ENCODE measurements at regions not wholly inside any gene's neighbourhood (a gene's known extent, or its start where the extent isn't known, plus 50 kb on each side); places are given as distances from the start of the nearest gene placed in this dataset.

GRCh38 chr18:10315522-10315921 lies 138.9 kb upstream of the APCDD1 start:
- Mint-ChIP-seq H3K27ac (no peak overlapping the region), H3K36me3 (ENCODE audit: low read depth) (peaks cover 4% of the 10 kb centered on the region; the same call in 1 of the 2 replicates), H3K4me1 (ENCODE audit: low read depth) (peaks cover 17% of the 10 kb centered on the region), H3K4me3 (no peak overlapping the region), H3K9me3 (no peaks in the 10 kb centered on the region), H3K27me3 (ENCODE audit: insufficient read depth) (peaks cover 4% of the 10 kb centered on the region)
- no peak for TF ChIP-seq CTCF (IDR thresholded peaks at IDR 0.05)
- DNase-seq = no peak

- no peak for TF ChIP-seq CTCF (IDR thresholded peaks at IDR 0.05)
- no peak for DNase-seq
- Mint-ChIP-seq H3K27ac (no peak overlapping the region), H3K36me3 (ENCODE audit: low read depth) (peaks cover 4% of the 10 kb centered on the region; the same call in 1 of the 2 replicates), H3K27me3 (ENCODE audit: insufficient read depth) (peaks cover 4% of the 10 kb centered on the region), H3K9me3 (no peaks in the 10 kb centered on the region), H3K4me1 (ENCODE audit: low read depth) (peaks cover 24% of the 10 kb centered on the region), H3K4me3 (no peak overlapping the region)
Measured at GRCh38 chr18:10316778-10317177, 137.7 kb upstream of the APCDD1 start.

GRCh38 chr18:10317864-10318690 lies 136.4 kb upstream of the APCDD1 start:
- peaks cover 7% of the 10 kb centered on the region for H3K27me3 Mint-ChIP-seq (ENCODE audit: insufficient read depth)
- peaks cover 14% of the 10 kb centered on the region for H3K4me1 Mint-ChIP-seq (ENCODE audit: low read depth)
- H3K36me3 Mint-ChIP-seq (ENCODE audit: low read depth) = peaks cover 4% of the 10 kb centered on the region; the same call in 1 of the 2 replicates
- DNase-seq = no peak
- no peak overlapping the region for H3K27ac Mint-ChIP-seq
- no peak overlapping the region for H3K4me3 Mint-ChIP-seq
- no peaks in the 10 kb centered on the region for H3K9me3 Mint-ChIP-seq
- no peak for TF ChIP-seq CTCF (IDR thresholded peaks at IDR 0.05)

GRCh38 chr18:10318691-10318970 lies 135.8 kb upstream of the APCDD1 start:
- Mint-ChIP-seq H3K27ac (no peak overlapping the region), H3K4me3 (no peak overlapping the region), H3K27me3 (ENCODE audit: insufficient read depth) (peaks cover 7% of the 10 kb centered on the region), H3K36me3 (ENCODE audit: low read depth) (peaks cover 4% of the 10 kb centered on the region; the same call in 1 of the 2 replicates), H3K4me1 (ENCODE audit: low read depth) (peaks cover 14% of the 10 kb centered on the region), H3K9me3 (no peaks in the 10 kb centered on the region)
- no peak for TF ChIP-seq CTCF (IDR thresholded peaks at IDR 0.05)
- no peak for DNase-seq

GRCh38 chr18:10319026-10319425 lies 135.4 kb upstream of the APCDD1 start:
- Mint-ChIP-seq H3K27me3 (ENCODE audit: insufficient read depth) (peaks cover 7% of the 10 kb centered on the region), H3K9me3 (no peaks in the 10 kb centered on the region), H3K4me3 (no peak overlapping the region), H3K4me1 (ENCODE audit: low read depth) (peaks cover 14% of the 10 kb centered on the region), H3K27ac (no peak overlapping the region), H3K36me3 (ENCODE audit: low read depth) (peaks cover 4% of the 10 kb centered on the region; the same call in 1 of the 2 replicates)
- no peak for DNase-seq
- TF ChIP-seq CTCF (IDR thresholded peaks at IDR 0.05) = no peak
